OCI-LY3 (cell line): ENCODE measurements at regions not wholly inside any gene's neighbourhood (a gene's known extent, or its start where the extent isn't known, plus 50 kb on each side); places are given as distances from the start of the nearest gene placed in this dataset.

Experiments
- CTCF ChIP-seq: fragments of 200-600, 300-600 bp; sonication (generic); IDR thresholded peaks from 2 replicates; pipeline ENCODE4 v1.5.1; 2014; ENCODE audit warnings: antibody characterized with exemption, low read length, low read depth
- EZH2phosphoT487 ChIP-seq: fragments of 200-600 bp; shearing (Covaris generic); IDR thresholded peaks from 2 replicates; pipeline ENCODE4 v1.6.1; 2018; ENCODE audit warnings: antibody characterized with exemption, mixed run types, low read depth

GRCh38 chr3:40911264-40911663 lies 288.0 kb upstream of the CTNNB1 start:
- no peak for TF ChIP-seq CTCF
- no peak for TF ChIP-seq EZH2phosphoT487
